GM12878 (cell line): ENCODE measurements at regions not wholly inside any gene's neighbourhood (a gene's known extent, or its start where the extent isn't known, plus 50 kb on each side); places are given as distances from the start of the nearest gene placed in this dataset.

Source experiments
- ATAC-seq: fragments of 200-7000 bp; cut with Tn5 transposase; 3 replicates; pipeline ENCODE4 v1.9.1; 2020; ENCODE audit warnings: mild to moderate bottlenecking, moderate library complexity
- BruUV-seq: library from RNA; stranded (reverse); fragments of 400-500 nt; replicated peaks from 2 replicates; lab custom pipeline; 2021; lab: Mats Ljungman, UMichigan
- CTCF ChIA-PET: fragments of 300-600 bp; sonication (Branson Sonifier 250); formaldehyde crosslinking; extraction: SDS; loops from one replicate; lab custom pipeline; 2021; ENCODE audit warnings: inconsistent platforms; lab: Yijun Ruan, JAX
- POLR2A ChIA-PET: fragments of 350-600 bp; formaldehyde crosslinking; extraction: SDS; loops from one replicate; lab custom pipeline; 2021; ENCODE audit warnings: inconsistent platforms; lab: Charles Lee
- RAD21 ChIA-PET: fragments of 300-600 bp; sonication (Branson Sonifier 250); formaldehyde crosslinking; loops from one replicate; lab custom pipeline; 2023; ENCODE audit warnings: antibody characterized with exemption; ENCODE audit not compliant: unreplicated experiment; lab: Charles Lee
- SMC1A ChIA-PET: fragments of 300-600 bp; sonication (Branson Sonifier 250); formaldehyde crosslinking; loops from one replicate; lab custom pipeline; 2023; ENCODE audit not compliant: unreplicated experiment, uncharacterized antibody; lab: Charles Lee
- DNase-seq: peaks from one replicate; pipeline ENCODE4 v3.0.0-alpha.2; 2011; ENCODE audit warnings: low read depth, low spot score
- FAIRE-seq: peaks from 3 replicates; lab custom pipeline; 2011; peaks lifted over from hg19 to GRCh38; lab: Jason Lieb, UNC
- H2AFZ ChIP-seq: 2 replicates; pipeline ENCODE4 v1.6.0; 2011; ENCODE audit warnings: low read depth, low read length, control low read depth; ENCODE audit not compliant: control insufficient read depth
- H3K27ac ChIP-seq: 2 replicates; pipeline ENCODE4 v1.5.1; 2011; ENCODE audit warnings: control low read depth; ENCODE audit not compliant: control insufficient read depth, insufficient read depth
- H3K27me3 ChIP-seq, 2 experiments: replicated peaks in 1 of 2; 2 replicates each; pipeline versions ENCODE4 v1.6.0 to v1.6.1; 2011; ENCODE audit warnings: low read length in 1 of 2; ENCODE audit not compliant: control insufficient read depth in 2 of 2, insufficient read depth in 2 of 2
- H3K36me3 ChIP-seq, 2 experiments: 2 replicates each; pipeline ENCODE4 v1.5.1; 2011; ENCODE audit warnings: low read length in 1 of 2; ENCODE audit not compliant: control insufficient read depth in 2 of 2, insufficient read depth in 2 of 2
- H3K4me1 ChIP-seq: 2 replicates; pipeline ENCODE4 v1.6.1; 2011; ENCODE audit warnings: mild to moderate bottlenecking, low read length, moderate library complexity, mixed read lengths; ENCODE audit not compliant: control insufficient read depth, insufficient read depth
- H3K4me2 ChIP-seq: 2 replicates; pipeline ENCODE4 v1.6.0; 2011; ENCODE audit warnings: control low read depth; ENCODE audit not compliant: control insufficient read depth, insufficient read depth
- H3K4me3 ChIP-seq: fragments of 200-600 bp; sonication (generic); 2 replicates; pipeline ENCODE4 v1.5.1; 2016
- H3K79me2 ChIP-seq: 2 replicates; pipeline ENCODE4 v1.6.0; 2011; ENCODE audit warnings: low read length; ENCODE audit not compliant: control insufficient read depth, insufficient read depth
- H3K9ac ChIP-seq: 2 replicates; pipeline ENCODE4 v1.8.0; 2011; ENCODE audit warnings: low read length, control low read depth, mixed read lengths; ENCODE audit not compliant: control insufficient read depth, insufficient read depth
- H3K9me3 ChIP-seq: replicated peaks from 3 replicates; pipeline ENCODE4 v1.5.1; 2011; ENCODE audit warnings: mild to moderate bottlenecking, low read length; ENCODE audit not compliant: control insufficient read depth, insufficient read depth
- H4K20me1 ChIP-seq: 2 replicates; pipeline ENCODE4 v1.6.0; 2011; ENCODE audit not compliant: control insufficient read depth, insufficient read depth
- EGR1 ChIP-seq, 2 experiments: IDR thresholded peaks; 1 replicate in 1 of 2; 2 replicates in 1 of 2; pipeline ENCODE4 v1.6.1; 2011 to 2012; ENCODE audit warnings: low read depth in 2 of 2, low read length in 2 of 2, borderline replicate concordance in 1 of 2, mild to moderate bottlenecking in 1 of 2, moderate library complexity in 1 of 2
- FOXM1 ChIP-seq: IDR thresholded peaks from 2 replicates; pipeline ENCODE4 v1.6.1; 2012; ENCODE audit warnings: low read depth, mild to moderate bottlenecking, inconsistent platforms, low read length, moderate library complexity
- IKZF2 ChIP-seq, 2 experiments: fragments of 450-650 bp; IDR thresholded peaks; 2 replicates each; pipeline ENCODE4 v1.6.1; 2017; ENCODE audit warnings: mild to moderate bottlenecking in 2 of 2, moderate library complexity in 2 of 2
- KDM1A ChIP-seq: fragments of 200-600 bp; sonication (generic); IDR thresholded peaks from 2 replicates; pipeline ENCODE4 v1.6.1; 2016; ENCODE audit warnings: borderline replicate concordance
- NFYB ChIP-seq: IDR thresholded peaks from 2 replicates; pipeline ENCODE4 v1.6.1; 2011; ENCODE audit warnings: low read depth, mild to moderate bottlenecking, low read length, improper control_type of control experiment, moderate library complexity; ENCODE audit not compliant: insufficient read depth
- SMARCA5 ChIP-seq: fragments of 450-650 bp; IDR thresholded peaks from 2 replicates; pipeline ENCODE4 v1.6.1; 2017; ENCODE audit warnings: mild to moderate bottlenecking
- SPI1 ChIP-seq: IDR thresholded peaks from 2 replicates; pipeline ENCODE4 v1.6.1; 2011; ENCODE audit warnings: low read depth, mild to moderate bottlenecking, low read length, moderate library complexity, borderline replicate concordance; ENCODE audit not compliant: insufficient read depth
- WGBS: methylation state at CpG from one replicate; pipeline ENCODE4 v1.1.6; 2016; ENCODE audit warnings: low lambda C conversion rate; ENCODE audit not compliant: insufficient replicate concordance, insufficient coverage; ENCODE audit errors: missing lambda C conversion rate; 5-methylcytosine and 5-hydroxymethylcytosine counted together
- in situ Hi-C: fragments of 300-500 bp; cut with MboI; formaldehyde crosslinking; loops from 9 replicates; pipeline ENCODE4 v1.14.3; 2018; ENCODE audit warnings: mixed read lengths
- intact Hi-C: fragments of 100-400 bp; cut with micrococcal nuclease; formaldehyde crosslinking; loops from one replicate; pipeline ENCODE4 v1.14.2; 2022; ENCODE audit not compliant: unreplicated experiment
- TF ChIP-seq, protein P1 (sequence below): fragments of 450-650 bp; IDR thresholded peaks from 2 replicates; pipeline ENCODE4 v1.6.1; 2017; ENCODE audit warnings: borderline replicate concordance
- TF ChIP-seq, protein P2 (sequence below): fragments of 450-650 bp; IDR thresholded peaks from 2 replicates; pipeline ENCODE4 v1.6.1; 2016; ENCODE audit warnings: mild to moderate bottlenecking

- no peak for FAIRE-seq
- no peak overlapping the region for H3K27ac ChIP-seq
- no peak for DNase-seq
- H3K9me3 ChIP-seq = no peaks in the 10 kb centered on the region
- H3K4me3 ChIP-seq = no peak overlapping the region
- ChIA-PET SMC1A (interaction anchor here (1.0 kb wide), 1 partner anchor 9 kb away, joined by 3 read pairs; no protein-coding TSS in a partner anchor), POLR2A (no interaction called here), RAD21 (no interaction called here), CTCF (no interaction called here)
- no peaks in the 10 kb centered on the region for H3K79me2 ChIP-seq
- ATAC-seq = no peak
- intact Hi-C loops = no loop called here
- no peaks in the 10 kb centered on the region; a peak in 2 of 4 replicates for H3K27me3 ChIP-seq
- no peak overlapping the region for H2AFZ ChIP-seq
- no peak overlapping the region for H3K9ac ChIP-seq
- TF ChIP-seq FOXM1 (no peak), SPI1 (no peak), SMARCA5 (no peak), EGR1 (IDR thresholded peaks at IDR 0.05; ENCODE audit: borderline replicate concordance in 1 of 2, low read depth in 2 of 2, low read length in 2 of 2) (no peak), KDM1A (no peak), NFYB (no peak), IKZF2 (IDR thresholded peaks at IDR 0.05) (no peak)
- TF ChIP-seq, protein P1, sequence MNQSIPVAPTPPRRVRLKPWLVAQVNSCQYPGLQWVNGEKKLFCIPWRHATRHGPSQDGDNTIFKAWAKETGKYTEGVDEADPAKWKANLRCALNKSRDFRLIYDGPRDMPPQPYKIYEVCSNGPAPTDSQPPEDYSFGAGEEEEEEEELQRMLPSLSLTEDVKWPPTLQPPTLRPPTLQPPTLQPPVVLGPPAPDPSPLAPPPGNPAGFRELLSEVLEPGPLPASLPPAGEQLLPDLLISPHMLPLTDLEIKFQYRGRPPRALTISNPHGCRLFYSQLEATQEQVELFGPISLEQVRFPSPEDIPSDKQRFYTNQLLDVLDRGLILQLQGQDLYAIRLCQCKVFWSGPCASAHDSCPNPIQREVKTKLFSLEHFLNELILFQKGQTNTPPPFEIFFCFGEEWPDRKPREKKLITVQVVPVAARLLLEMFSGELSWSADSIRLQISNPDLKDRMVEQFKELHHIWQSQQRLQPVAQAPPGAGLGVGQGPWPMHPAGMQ = no peak
- TF ChIP-seq, protein P2, sequence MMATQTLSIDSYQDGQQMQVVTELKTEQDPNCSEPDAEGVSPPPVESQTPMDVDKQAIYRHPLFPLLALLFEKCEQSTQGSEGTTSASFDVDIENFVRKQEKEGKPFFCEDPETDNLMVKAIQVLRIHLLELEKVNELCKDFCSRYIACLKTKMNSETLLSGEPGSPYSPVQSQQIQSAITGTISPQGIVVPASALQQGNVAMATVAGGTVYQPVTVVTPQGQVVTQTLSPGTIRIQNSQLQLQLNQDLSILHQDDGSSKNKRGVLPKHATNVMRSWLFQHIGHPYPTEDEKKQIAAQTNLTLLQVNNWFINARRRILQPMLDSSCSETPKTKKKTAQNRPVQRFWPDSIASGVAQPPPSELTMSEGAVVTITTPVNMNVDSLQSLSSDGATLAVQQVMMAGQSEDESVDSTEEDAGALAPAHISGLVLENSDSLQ = no peak
- no peaks in the 10 kb centered on the region for H3K4me1 ChIP-seq
- in situ Hi-C loops = no loop called here
- whole genome bisulfite sequencing = 25% methylated on average over 2 of the region's 2 CpGs
- no TSS peak for BruUV-seq
- no peaks in the 10 kb centered on the region for H3K36me3 ChIP-seq
- H4K20me1 ChIP-seq = no peaks in the 10 kb centered on the region
- H3K4me2 ChIP-seq = no peak overlapping the region
These were observed 471.4 kb downstream of the XPNPEP1 start for GRCh38 chr10:109451879-109452278.
